ENCODE measurements at regions not wholly inside any gene's neighbourhood (a gene's known extent, or its start where the extent isn't known, plus 50 kb on each side); places are given as distances from the start of the nearest gene placed in this dataset.
A peak's percentile ranks its signal among the peaks of the same experiment; 100 is the strongest.

DNA sequence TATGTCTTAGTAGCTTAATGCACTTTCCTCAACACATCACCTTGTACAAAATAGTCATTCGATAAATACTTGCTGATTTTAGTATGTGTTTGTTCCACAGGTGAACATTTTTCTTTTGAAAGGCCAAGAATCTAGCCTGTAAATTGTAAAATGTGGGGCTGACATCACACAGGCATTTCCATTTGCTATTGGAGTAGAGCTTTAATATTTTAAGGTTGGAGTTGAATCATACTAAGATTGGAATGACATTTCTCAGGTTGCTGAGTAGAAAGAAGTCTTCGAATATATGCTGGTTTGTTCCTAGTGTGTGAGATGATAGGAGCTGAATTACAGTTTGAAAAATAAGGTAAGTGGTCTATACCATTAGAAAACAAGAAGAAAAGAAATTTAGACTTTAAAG is 112.3 kb upstream of the FRY start:
- in situ Hi-C loops (cut with HindIII; ENCODE audit: low pct_unique_long_range_greater_than_20kb, low sequenced_read_pairs) = no loop called here
- DNase-seq (ENCODE audit: low read depth) = no peak

DNA sequence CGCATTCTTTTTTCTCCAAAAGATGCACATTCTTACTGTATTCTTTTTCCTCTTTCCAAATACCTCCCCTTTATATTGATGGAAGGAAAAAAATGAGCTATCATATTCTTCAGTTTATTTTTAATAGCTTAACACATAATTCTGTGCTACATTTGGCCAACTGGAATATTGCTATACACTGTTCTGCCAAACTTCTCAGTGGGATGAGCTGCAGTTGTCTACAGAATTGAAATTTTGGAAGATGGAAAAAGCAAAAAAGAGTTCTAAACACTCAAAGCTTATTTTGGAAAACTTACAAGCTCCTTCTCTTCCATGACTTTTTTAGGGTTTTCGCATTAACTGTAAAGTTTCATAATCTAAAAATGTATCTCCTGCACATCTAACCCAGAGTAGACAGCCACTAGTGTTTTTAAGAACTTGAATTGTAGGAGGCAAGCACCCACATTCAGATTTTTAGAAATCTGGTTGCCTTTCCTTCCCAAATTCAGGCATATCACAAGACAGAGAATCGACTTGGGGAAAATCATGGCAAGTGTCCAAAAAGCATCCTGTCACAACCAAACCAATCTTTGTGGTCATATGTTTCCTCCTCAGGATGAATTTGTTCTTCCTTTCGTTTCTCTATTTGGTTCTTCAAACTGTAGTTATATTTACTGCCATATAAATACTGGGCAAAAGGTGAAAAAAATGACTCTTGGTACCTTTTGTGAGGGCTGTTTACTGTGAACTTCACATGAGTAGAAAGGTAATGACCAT is 111.4 kb upstream of the FRY start:
- in situ Hi-C loops (cut with HindIII; ENCODE audit: low pct_unique_long_range_greater_than_20kb, low sequenced_read_pairs) = no loop called here
- DNase-seq (ENCODE audit: low read depth) = no peak

DNA sequence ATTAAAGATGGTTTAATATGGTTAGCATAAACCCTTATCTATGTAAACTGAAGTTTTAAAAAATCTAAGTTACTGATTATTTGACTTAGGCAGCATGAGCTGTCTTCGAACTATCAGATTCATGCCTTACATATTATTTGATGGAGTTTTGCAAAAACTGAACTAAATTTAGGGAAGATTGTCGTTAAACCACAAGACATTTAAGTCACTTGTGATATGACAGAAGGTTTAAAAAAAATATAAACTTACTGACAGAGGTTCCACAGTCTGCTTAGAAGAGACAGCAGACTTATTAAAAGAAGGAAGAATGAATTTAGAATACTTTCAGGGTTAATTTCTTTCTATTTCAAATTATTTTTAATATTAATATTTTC is 110.9 kb upstream of the FRY start:
- no peak for DNase-seq (ENCODE audit: low read depth)
- in situ Hi-C loops (cut with HindIII; ENCODE audit: low pct_unique_long_range_greater_than_20kb, low sequenced_read_pairs) = no loop called here

GRCh38 chr13:31922724-31923123 is 108.8 kb upstream of the FRY start:
- DNase-seq (ENCODE audit: low read depth) = no peak
- in situ Hi-C loops (cut with HindIII; ENCODE audit: low pct_unique_long_range_greater_than_20kb, low sequenced_read_pairs) = no loop called here

- in situ Hi-C loops (cut with HindIII; ENCODE audit: low pct_unique_long_range_greater_than_20kb, low sequenced_read_pairs) = no loop called here
- no peak for DNase-seq (ENCODE audit: low read depth)
Observed at GRCh38 chr13:31923134-31923763, 108.3 kb upstream of the FRY start.

DNA sequence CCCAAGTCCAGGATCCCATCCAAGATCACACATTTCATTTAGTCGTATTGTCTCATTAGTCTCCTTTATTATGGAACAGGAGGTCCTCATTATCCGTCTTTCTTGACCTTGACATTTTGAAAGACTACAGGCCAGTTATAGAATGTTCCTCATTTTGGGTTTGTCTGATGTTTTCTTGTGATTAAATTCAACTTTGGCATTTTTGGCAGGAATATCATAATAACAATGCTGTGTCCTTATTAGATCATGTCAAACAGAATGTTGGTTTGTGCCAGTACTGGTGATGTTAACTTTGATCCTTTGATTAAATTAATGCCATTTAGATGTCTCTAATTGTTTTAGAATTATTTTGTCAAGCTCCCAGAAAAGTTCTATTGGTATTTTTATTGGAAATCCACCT is 106.5 kb upstream of the FRY start:
- in situ Hi-C loops (cut with HindIII; ENCODE audit: low pct_unique_long_range_greater_than_20kb, low sequenced_read_pairs) = no loop called here
- DNase-seq (ENCODE audit: low read depth) = no peak

DNA sequence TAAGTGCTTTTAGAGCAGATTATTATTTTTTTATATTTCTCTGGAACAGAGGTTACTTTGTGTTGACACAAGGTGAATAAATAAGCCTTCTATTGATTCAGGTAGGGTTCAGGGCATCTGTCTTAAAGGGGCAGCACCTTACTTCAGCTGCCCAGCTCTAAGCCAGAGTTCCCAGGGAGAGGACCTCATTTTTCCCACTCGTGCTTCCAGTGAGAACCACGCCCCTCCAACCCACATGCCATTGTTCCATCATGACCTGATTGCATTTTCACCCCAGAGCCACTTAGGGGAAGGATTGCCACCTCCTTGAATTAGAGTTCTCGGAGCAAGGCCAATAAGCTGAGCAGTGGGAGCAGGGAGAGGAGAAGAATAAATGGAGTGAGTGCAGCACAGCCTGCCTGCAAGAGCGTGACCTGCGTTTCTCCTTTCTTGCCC is 104.3 kb upstream of the FRY start:
- in situ Hi-C loops (cut with HindIII; ENCODE audit: low pct_unique_long_range_greater_than_20kb, low sequenced_read_pairs) = no loop called here

DNA sequence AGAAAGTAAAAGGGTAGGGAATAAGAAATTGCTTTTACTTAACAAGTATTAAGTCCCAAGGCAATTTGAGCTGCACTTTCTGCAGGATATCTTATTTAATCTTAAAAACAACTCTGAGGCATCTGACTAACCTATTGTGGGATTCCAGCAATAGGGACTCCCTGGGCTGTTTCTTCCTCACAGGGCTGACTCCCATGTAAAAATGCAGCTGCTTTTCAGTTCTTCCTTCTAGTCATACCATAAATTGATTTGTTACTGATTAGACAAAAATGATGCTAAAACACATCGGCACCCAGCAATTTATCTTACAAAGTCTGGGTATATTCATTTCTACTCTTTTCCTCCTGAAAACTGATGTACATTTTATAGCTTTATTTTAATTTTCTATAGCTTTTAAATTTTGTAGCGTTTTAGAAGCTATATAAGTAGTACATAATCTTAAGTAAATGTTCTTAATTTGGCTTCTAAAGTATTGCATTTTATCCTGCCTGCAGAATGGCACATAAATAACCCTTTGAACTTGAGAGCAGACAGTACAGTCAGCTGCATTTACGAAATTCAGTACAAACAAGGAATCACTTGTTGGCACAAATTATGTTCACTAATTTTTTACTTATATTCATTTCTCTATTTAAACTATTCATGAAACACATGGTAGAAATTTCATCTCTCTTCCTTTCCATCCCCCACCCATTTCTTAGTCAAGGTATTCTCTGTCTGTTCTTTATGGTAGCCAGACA is 102.4 kb upstream of the FRY start:
- in situ Hi-C loops (cut with HindIII; ENCODE audit: low pct_unique_long_range_greater_than_20kb, low sequenced_read_pairs) = no loop called here
- DNase-seq (ENCODE audit: low read depth) = no peak

More for the DNA sequence above, 104.3 kb upstream of the FRY start:
- no peak for DNase-seq (ENCODE audit: low read depth)

DNA sequence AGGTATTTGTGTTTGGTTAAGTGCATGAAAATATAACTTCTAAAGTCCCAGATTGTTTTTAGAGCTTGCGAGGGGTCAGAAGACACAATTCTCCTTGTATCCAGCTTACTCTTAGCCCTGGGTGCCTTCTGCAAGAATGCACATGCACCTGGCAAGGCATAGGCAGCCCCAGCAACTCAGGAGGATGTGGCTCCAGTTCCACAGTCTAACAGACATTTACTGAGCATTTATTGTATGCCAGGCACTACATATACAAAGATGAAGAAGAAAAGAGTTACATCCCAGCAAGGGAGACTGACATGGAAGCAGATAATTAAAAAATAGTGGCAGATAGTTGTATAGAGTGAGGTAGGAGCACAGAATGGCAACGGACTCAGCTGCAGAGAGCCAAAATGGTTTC is 101.1 kb upstream of the FRY start:
- in situ Hi-C loops (cut with HindIII; ENCODE audit: low pct_unique_long_range_greater_than_20kb, low sequenced_read_pairs) = no loop called here
- DNase-seq (ENCODE audit: low read depth) = no peak

GRCh38 chr13:31930901-31931522 is 100.6 kb upstream of the FRY start:
- in situ Hi-C loops (cut with HindIII; ENCODE audit: low pct_unique_long_range_greater_than_20kb, low sequenced_read_pairs) = no loop called here
- no peak for DNase-seq (ENCODE audit: low read depth)

GRCh38 chr13:31937436-31937835 is 94.1 kb upstream of the FRY start:
- DNase-seq (ENCODE audit: low read depth) = no peak
- in situ Hi-C loops (cut with HindIII; ENCODE audit: low pct_unique_long_range_greater_than_20kb, low sequenced_read_pairs) = no loop called here

DNA sequence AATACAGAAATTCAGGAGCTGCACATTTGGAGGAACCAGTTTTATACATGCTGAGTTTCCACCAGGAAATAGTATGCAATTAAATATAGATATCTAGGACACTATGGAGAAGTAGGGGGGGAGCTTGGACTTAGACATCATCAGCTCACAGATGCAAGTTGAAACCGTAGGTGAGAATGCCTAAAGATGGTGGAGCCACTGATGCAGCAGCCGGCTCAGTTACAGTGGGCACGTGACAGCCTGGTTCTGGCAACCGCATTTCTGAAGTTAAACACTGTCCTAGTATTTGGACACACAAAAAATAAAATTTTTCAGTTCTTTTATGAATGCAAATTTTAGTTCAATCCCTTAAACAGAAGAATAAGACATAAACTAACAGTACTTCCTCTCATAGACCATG is 91.5 kb upstream of the FRY start:
- in situ Hi-C loops (cut with HindIII; ENCODE audit: low pct_unique_long_range_greater_than_20kb, low sequenced_read_pairs) = no loop called here
- DNase-seq (ENCODE audit: low read depth) = no peak

DNA sequence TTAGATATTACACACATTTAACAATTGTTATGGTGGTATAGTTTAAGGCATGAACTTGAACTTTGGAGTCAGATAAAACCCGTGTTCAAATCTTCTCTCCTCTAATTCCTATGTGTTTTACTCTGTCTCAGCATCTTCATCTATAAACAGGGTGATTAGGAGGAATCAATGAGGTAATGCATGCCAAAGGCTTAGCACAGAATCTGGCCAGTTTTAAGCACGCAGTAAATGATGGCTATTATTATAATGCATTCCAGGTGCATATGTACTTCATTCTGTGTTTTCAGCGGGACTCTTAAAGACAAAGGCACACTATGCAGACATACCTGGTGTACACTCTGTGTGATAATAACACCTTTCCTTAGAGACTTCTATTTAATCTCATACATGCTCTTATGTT is 88.0 kb upstream of the FRY start:
- no peak for DNase-seq (ENCODE audit: low read depth)
- in situ Hi-C loops (cut with HindIII; ENCODE audit: low pct_unique_long_range_greater_than_20kb, low sequenced_read_pairs) = no loop called here

GRCh38 chr13:31944262-31945160 is 87.1 kb upstream of the FRY start:
- DNase-seq (ENCODE audit: low read depth) = no peak
- in situ Hi-C loops (cut with HindIII; ENCODE audit: low pct_unique_long_range_greater_than_20kb, low sequenced_read_pairs) = no loop called here

DNA sequence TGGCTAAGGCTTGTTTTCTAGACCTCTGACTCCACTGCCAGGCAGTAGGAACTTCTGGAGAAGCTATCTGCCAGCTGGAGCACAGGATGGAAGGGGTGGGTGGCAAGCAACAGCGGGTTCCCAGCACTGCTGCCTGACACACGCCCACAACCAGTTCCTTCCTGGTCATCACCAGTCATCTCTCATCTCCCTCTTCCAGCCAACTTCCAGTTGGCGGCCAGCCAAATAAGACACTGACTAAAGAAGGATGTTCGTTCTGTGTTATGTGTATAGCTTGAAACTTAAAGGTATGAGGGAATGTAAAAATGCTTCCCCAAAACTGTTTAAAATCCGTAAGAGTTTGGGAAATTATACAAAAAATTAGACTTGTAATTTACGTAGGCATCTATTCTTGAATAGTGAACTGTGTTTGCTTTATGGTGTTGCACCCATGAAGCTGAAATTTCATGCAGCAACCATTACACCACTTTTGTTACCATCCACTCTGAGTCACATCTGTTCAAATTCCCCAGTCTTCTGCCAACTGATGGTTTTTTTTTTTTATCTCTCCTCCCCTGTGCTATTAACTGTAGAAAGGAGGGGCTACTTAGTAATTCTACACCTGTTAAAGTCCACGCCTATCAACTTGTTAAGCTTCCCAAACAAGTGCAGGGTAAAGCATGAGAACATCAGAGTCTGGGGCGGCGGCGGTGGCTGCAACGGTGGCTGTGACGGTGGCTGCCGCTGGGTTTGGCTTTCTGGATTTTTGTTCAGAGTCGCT is 86.2 kb upstream of the FRY start:
- in situ Hi-C loops (cut with HindIII; ENCODE audit: low pct_unique_long_range_greater_than_20kb, low sequenced_read_pairs) = no loop called here
- peak; percentile 88 for DNase-seq (ENCODE audit: low read depth)

DNA sequence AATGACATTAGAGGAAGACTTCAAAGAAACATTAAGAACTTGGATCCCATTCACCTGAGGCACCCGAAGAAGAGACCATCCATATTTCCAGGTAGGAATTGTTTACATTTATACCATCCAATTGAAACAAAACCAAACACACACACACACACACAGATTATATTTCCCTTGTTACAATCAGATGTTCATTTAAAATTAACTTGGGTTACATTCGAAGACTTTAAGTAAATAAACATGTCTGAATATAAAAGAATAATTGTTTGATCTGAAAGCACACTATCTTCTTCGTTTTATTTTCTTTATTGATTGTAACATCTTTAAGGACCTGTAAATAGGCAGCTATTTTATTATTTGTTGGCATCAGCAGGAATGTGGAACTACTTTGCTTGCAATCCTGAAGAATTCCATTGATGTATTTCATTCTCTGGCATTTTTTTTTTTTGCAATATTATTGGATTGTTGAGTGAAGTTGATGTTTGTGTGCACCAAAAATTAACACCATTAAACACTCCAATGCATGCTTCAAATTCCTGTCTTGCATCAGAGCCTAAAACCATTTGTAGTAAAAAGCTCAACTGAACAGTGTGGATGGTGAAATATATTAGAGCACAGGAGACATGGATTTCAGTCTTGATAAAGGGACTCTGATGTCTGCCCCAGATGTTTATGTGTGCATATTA is 85.3 kb upstream of the FRY start:
- peak; percentile 20 for DNase-seq (ENCODE audit: low read depth)
- in situ Hi-C loops (cut with HindIII; ENCODE audit: low pct_unique_long_range_greater_than_20kb, low sequenced_read_pairs) = no loop called here

GRCh38 chr13:31947105-31947504 is 84.5 kb upstream of the FRY start:
- in situ Hi-C loops (cut with HindIII; ENCODE audit: low pct_unique_long_range_greater_than_20kb, low sequenced_read_pairs) = no loop called here

More at GRCh38 chr13:31947105-31947504, 84.5 kb upstream of the FRY start:
- peak; percentile 49 for DNase-seq (ENCODE audit: low read depth)
